HG02623 (cell line): ENCODE measurements at regions not wholly inside any gene's neighbourhood (a gene's known extent, or its start where the extent isn't known, plus 50 kb on each side); places are given as distances from the start of the nearest gene placed in this dataset.
A peak's percentile ranks its signal among the peaks of the same experiment; 100 is the strongest.
"Not testable (repeated sequence)": the region's sequence is repeated elsewhere in the genome, so short reads cannot be mapped to it uniquely, and the experiment has no call there.

Source experiments
- ATAC-seq: cut with Tn5 transposase; IDR thresholded peaks from one replicate; pipeline ENCODE4 v1.9.1; 2021; ENCODE audit warnings: moderate library complexity; ENCODE audit not compliant: unreplicated experiment

DNA sequence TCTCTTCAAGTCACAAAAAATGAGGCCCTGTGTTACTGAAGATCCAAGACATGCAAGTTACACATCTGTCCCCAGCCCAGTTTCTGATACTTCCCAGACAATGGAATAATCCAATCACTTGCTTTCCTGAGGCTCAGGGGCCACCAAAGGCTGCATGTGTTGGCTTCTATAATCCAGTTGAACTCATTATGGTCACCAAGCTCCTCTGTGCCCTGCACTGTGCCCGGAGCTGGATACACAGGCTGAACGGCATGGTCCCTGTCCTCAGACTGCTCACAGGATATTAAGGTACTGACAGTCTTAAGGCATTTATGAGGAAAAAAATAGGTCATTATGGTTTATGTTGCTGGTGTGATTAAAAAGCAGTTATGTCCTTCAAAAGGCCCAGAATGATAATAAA lies 117.0 kb upstream of the SYT6 start:
- no peak for ATAC-seq

DNA sequence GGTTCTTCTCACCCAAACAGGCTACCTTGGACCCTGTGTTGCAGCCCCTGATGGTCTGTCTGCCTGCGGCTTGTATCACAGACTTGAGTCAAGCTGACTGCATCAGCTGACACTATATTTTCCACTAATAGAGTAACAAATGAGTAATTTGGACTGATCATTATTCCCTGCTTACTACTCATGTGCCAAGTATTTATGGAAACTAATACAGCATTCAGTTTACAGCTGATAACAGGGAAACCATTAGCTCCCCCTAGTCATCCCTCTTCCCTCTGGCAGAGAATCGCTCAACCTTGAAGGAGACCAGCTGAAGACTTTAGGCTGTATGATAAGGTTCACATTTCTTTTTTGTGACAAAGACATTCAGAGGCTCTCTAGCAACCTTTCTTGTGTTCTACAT lies 116.6 kb upstream of the SYT6 start:
- ATAC-seq = no peak

DNA sequence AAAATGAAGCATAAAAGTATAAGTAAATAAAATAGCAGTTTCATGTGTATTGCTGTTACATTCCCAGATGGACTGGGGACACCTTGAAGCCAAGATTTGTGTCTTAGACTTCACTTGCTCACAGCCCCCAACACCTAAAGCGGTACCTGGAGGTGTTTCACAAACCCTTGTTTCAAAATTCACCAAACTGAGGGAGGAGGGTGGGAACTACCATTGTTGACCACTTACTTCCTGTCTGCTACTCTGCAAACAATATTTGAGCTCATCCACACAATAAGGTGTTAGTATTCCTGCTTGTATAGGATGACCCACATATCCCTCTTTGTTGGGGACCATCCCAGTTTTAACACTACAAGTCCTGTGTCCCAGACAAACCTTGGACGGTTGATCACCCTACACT lies 115.9 kb upstream of the SYT6 start:
- no peak for ATAC-seq

DNA sequence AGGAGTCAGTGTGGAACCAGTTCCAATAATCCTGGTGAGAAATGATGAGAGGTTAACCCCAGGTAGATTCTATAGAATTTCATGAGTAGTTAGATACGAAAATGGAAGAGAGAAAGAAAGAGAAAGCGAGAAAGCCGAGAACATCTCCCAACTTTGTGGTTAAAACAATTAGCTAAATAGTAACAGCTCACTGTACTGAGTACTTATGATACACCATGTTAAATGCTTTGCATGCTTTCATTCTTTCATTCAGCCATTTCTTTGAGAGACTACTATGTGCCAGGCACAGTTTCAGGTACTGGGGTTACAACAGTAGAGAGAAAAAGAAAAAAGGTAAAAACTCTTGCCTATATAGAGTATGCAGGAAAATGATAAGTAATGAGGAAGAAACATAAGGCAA lies 109.7 kb upstream of the SYT6 start:
- peak; percentile 82 for ATAC-seq

DNA sequence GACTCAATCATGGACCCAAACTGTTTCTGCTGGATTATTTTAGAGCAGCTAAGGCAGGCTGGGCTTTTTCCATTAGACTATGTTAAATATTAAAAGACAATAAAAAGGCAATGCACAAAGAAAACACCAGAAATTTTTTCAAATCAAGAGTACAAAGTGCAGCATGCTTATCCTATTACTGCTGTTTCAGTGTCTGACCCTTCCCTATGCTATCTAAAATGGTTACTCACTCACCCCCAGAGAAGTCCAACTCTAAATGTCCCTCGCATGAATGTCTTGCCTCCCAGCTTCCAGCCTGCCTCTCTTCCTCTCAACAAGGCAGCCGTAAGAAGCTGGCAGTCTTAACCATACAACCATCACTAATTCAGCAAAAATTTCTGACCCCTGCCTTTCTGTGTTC lies 108.7 kb upstream of the SYT6 start:
- no peak for ATAC-seq

DNA sequence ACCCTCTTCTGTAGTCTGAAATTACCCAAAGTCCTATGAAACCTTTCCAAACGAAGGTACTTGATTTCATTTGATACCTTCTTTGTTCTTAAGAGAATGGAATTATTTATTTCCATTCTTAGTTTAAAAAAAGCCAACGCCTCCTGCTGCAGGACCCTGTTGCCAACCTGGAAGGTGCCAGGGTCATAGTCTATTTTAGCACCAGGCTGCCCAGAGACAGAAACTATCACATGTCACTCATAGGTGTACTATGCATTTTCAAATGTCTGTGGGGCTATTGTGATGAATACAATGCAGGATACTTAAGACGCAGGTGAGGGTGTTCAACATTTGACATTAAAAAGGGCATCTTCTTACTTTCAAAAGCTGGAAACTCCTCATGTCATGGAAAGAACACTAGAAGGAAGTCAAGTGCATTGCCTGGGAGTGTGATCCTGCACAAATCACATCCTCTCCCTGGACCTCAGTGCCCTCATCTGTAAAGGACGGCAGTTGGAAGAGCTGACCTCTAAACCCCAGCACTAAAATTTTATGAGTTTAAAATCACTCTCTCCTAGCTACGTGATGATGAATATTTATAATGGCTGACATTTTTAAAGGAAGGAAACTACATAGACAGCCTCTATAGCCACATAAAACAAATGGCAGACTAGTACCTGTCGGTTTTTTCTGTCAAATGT lies 107.3 kb upstream of the SYT6 start:
- ATAC-seq = no peak

DNA sequence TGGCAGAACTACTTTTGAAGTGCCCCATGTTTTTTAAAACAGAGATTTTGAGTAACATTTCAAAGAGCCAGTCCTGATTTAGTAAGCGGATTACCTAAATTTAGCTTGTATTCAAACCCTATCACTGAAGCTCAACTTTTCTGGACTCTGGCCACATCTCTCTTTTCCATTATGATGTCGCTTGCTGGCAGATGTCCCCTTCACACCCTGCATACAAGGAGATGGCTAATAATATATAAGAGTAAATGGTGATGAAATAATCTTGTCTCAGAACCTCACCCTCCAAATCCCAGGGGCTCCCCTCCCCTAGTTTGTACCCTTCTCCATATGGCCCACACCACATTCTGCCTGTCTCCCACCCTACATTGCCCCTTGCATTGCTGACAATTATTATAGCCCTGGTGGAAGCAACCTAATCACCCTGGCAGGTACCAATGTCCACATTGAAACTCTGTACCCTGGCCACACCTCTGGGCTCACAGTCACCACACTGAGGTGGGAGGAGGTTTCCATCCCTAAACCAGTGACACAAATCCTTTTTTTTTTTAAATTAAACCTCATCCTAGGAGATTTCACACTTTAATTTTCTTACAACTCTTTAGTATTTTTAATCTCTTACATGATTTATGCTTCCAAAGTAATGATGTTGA lies 106.0 kb upstream of the SYT6 start:
- no peak for ATAC-seq

DNA sequence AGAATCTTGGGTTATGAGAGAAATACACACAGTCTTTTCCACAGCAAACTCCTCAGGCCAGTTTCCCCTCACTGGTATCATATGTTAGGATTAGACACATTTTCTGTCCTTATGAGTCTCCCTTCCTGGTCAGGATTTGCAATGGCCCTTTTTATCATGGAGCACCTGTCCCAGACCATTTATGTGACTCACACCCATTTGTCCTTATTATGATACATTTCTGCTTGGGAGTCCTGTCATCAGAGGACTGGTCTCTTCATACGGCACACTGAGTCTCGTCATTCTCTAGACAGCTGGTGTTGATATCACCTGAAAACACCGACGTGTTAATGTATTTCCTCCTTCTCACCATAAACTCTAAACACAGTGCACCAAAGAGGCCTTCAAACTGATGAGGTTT lies 105.0 kb upstream of the SYT6 start:
- ATAC-seq = no peak

DNA sequence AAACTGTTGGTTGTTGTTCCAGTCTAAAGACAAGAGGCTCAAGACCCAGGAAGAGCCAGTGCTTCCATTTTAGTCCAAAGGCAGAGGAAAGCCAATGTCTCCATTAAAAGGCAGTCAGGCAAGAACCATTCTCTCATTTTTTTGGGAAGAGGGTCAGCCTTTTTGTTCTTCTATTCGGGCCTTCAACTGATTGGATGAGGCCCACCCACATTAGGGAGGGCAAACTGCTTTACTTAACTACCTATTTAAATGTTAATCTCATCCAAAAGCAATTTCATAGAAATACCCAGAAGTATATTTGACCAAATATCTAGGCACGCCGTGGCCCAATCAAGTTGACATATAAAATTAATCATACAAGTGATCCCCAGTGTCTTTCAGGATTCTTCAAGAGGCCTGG lies 104.4 kb upstream of the SYT6 start:
- no peak for ATAC-seq

DNA sequence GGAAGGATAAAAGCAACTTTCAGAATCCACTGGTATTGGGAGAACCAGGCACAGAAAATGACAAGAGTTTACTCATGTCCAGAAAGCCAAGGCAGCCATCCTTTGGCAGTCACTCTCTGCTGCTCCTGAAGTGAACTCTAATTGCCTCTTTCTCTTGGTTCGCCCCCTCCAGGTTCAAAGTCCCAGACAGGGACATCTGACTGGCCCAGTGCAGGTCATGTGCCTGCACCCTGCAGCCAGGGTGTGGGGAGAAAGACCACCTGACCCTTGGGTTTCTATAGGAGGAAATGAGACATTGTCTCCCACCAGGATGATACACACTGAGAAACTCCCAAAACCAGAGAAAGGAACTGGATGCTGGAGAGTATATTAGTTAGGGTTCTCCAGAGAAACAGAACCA lies 103.9 kb upstream of the SYT6 start:
- no peak for ATAC-seq

DNA sequence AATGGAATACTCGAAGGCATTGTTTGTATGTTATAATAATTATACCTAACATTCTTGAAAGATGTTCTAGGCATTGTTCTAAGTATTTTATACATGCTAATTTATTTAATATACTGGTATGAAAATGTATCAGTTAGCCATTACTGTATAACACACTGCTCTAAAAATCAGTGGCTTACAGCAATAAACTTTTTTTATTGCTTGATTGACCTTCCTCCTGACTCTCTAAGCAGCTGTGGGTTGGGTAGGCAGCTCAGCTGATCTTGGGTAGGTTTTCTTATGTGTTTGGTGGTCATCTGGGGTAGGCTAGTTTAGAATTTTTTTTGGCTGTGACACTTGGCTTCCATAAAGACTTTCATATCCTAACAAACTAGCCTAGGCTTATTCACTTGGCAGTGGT lies 100.2 kb upstream of the SYT6 start:
- no peak for ATAC-seq

DNA sequence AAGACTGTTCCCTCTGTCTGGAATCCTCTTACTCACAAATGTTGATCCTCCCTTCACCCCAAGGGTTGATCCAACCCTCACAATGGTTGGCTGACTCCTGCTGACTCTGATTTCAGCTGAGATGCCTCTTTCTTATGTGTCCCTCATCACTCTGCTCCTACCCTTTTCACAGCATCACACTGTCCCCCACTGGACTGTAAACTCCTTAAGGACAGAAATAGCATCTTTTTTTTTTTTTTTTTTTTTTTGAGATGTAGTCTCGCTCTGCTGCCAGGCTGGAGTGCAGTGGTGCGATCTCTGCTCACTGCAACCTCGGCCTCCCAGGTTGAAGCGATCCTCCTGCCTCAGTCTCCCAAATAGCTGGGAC lies 97.9 kb upstream of the SYT6 start:
- no peak for ATAC-seq

DNA sequence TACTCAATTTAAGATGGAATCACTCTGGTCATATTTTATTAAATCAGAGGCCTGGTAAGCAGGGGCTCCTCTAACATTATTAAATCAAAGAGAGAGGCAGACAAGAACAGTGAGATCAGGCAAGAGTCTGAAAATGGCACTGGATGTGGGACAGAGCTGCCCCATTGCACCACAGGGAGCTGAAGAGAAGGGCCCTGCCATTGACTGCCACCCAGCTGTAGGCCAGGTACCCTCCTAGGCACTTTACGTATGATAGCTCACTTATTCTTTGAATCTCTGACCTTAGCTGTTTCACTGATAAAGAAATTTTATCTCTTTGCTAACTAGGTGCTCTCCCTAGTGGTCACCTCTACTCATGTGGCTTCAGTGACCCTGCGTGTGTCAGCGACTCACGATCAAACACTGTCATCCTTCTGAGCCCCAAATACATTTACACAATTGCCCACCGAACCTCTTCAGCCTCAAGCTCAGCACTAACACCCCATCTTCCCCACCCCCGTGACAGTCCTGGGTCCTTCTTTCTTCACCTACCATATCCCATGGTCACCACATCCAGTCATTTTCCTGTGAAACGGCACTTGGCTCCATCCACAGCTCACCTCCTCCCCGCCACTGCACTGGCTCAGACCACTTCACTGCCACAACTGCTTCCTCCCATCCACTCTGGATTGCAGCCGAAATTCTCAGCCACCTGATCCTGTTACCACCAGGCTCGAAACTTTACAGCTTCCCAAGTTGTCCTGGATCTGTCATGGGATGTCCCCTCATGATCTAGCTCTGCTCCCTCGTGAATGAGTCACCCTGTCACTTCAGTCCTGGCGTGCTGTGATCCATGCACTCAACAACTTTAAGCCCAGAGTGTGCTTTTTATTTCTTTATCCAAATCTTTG lies 97.3 kb upstream of the SYT6 start:
- no peak for ATAC-seq

DNA sequence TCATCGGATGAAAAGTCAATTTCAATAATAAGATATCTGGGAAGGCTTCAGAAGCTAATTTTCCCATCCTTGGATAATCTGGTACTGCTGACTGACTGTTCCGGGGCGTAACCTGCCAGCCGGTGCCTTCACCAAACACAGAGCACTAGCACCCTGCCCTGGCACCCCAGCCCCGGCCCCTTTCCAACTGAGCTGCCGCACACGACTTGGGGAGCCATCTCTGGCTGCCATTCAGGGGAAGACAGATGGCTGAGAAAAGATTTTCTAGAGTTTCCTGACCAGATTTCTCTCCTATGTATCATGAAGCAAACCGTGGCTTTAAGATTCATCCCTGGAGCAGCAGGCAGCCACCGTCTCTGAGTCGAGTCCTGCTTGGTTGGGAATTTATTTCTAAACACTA lies 96.0 kb upstream of the SYT6 start:
- no peak for ATAC-seq

DNA sequence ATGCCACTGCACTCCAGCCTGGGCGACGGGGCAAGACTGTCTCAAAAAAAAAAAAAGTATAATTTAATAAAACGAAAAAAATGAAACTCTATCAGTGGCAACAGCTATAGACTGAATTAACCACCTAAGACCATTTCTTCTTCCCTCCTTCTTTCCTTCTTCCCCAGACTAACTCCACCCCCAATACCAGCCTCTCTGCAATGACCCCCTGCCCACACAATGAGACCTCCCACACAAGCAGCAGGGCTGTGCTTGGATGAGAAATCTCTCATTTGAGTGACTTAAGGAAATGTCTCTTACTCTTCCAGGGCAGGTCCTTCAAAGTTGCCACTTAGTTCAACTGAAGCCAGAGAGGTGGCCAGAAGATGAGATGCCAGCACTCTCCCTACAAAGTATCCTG lies 94.5 kb upstream of the SYT6 start:
- ATAC-seq = no peak

DNA sequence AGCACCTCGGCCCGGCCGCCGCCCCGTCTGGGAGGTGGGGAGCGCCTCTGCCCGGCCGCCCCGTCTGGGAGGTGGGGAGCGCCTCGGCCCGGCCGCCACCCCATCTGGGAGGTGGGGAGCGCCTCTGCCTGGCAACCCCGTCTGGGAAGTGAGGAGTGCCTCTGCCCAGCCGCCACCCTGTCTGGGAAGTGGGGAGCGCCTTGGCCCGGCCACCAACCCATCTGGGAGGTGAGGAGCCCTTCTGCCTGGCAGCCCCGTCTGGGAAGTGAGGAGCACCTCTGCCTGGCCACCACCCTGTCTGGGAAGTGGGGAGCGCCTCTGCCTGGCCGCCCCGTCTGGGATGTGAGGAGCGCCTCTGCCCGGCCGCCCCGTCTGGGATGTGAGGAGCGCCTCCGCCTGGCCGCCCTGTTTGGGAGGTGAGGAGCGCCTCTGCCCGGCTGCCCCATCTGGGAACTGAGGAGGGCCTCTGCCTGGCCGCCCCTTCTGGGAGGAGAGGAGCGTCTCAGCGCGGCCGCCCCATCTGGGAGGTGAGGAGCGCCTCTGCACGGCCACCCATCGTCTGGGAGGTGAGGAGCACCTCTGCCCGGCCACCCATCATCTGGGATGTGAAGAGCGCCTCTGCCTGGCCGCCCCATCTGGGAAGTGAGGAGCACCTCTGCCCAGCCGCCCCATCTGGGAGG lies 89.0 kb upstream of the SYT6 start:
- ATAC-seq = not testable (repeated sequence)

DNA sequence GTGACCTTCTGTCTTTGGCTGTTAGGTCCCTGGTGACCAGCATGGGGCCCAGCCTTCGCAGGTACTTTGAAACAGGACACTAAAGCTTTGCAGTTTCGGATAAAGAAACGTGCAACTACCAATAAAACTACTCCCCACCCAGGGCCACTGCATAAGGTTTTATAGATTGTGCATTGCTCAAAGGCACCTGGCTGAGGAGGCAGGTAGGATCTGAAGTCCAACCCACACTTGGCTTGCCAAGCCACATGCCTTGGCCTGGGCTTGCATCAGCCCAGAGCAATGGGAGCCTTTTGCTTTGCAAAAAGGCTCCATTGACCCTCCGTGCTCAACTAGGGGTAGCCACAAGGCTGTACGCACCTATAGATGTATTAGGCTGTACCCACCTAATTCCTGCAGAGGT lies 84.4 kb upstream of the SYT6 start:
- no peak for ATAC-seq

DNA sequence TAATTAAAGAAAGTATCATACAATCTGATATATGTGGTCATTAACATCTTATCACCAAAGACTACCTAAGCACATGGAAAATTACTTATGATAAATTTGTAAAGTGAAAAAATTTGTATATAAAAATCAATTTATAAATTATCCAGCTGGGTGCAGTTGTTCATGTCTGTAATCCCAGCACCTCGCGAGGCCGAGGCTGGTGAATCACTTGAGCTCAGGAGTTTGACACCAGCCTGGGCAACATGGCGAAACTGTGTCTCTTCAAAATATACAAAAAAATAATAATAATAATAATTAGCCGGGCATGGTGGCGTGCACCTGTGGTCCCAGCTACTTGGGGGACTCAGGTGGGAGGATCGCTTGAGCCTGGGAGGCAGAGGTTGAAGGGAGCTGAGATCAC lies 82.8 kb upstream of the SYT6 start:
- ATAC-seq = no peak

DNA sequence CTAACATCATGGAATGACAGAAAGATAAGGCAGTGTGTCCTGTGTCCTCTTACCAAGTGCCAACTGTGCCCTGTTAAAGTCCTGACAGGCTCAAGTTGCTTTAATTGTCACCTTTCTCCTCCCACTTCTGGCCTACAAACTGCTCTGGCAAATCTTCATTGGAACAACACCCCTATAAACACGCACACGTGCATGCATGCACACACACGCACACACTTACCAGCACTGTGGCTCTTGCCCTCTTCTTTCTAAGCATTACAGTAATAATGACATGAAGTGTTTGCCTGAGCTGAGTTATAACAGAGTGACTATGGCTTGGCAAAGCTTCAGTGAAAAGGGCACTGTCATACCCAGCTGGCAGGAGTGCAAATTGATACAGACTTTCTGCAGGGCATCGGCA lies 82.3 kb upstream of the SYT6 start:
- no peak for ATAC-seq

DNA sequence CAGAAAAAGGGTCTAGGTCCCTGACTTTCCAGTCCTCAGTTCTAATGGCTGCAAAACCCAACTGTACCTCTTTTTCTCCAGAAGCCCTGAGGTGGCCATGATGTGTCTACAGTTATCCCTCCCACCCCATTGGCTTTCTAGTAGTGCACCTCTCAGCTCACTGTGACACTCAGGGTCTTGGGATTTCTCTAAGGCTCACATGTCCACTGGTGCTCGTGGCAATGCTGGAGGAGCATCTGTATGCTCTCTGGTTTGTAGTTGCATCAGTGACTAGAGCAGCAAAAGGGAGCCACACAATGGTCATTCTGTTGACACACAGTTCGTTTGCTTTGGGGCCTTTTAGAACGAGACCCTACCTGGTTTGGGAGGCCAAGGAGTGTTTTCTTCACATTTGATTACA lies 81.6 kb upstream of the SYT6 start:
- ATAC-seq = no peak

DNA sequence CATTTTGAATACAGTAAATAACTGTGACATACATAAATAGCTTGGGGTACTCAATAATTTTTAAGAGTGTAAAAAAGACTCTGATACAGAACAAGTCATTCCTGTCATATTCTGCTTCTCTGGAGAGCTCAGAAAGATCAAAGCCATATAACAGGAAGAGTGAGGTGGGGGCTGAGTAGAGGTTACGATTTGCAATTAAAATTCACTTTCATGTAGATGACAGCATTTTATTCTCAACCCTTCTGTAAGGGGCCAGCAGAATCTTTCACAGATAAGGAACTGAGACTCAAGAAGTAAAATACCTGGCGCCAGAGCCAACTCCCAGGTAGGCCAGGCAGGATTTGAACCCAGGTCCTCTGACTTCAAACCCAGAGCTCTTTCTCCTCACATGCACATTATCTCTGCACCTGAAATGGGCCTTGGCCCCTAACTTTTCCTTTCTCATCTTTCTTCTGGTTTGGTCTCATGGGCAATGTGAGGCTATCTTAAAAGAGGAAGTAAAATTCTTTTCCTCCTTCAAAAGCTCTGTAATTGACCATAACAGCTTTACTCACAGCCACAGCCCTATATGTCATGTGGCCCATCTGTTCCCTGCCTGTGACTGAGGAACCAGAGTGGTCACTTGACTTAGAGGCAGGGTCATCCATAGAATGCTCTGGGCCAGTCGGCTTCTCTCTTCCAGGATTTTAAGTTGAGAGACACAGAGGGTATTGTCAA lies 80.9 kb upstream of the SYT6 start:
- ATAC-seq = no peak
